Adrenal gland (tissue), 5 donors: ENCODE measurements at regions not wholly inside any gene's neighbourhood (a gene's known extent, or its start where the extent isn't known, plus 50 kb on each side); places are given as distances from the start of the nearest gene placed in this dataset.

Experiments used
- CTCF ChIP-seq, 6 experiments: fragments of 450-650 bp in 4 of 6; fragments of 200-600 bp in 2 of 6; sonication (generic) in 1 of 6; IDR thresholded peaks; 1 replicate in 5 of 6; 2 replicates in 1 of 6; pipeline versions ENCODE4 v1.5.1 to v1.8.0; 2016 to 2021; ENCODE audit warnings: antibody characterized with exemption in 6 of 6, mild to moderate bottlenecking in 2 of 6, moderate library complexity in 1 of 6
- POLR2A ChIP-seq, 2 donors: fragments of 450-650 bp; IDR thresholded peaks; one replicate each; pipeline ENCODE4 v1.6.1; 2017; ENCODE audit warnings: antibody characterized with exemption in 2 of 2, mild to moderate bottlenecking in 2 of 2, moderate library complexity in 1 of 2
- donor health status: DM: no; HTN: no; CAD: no.

- no peak for TF ChIP-seq CTCF (IDR thresholded peaks at IDR 0.05)
- no peak for TF ChIP-seq POLR2A (IDR thresholded peaks at IDR 0.05)
Observed at GRCh38 chr16:26363581-26363980, 671.8 kb downstream of the HS3ST4 start.
